Omental fat pad (tissue), 3 donors: ENCODE measurements at regions not wholly inside any gene's neighbourhood (a gene's known extent, or its start where the extent isn't known, plus 50 kb on each side); places are given as distances from the start of the nearest gene placed in this dataset.
"Not testable (repeated sequence)": the region's sequence is repeated elsewhere in the genome, so short reads cannot be mapped to it uniquely, and the experiment has no call there.

Source experiments
- ATAC-seq: fragments of 150-250 bp; one replicate; pipeline ENCODE4 v1.9.1; 2016; ENCODE audit warnings: mild to moderate bottlenecking, moderate library complexity; ENCODE audit not compliant: low FRiP score
- DNase-seq: peaks from one replicate; pipeline ENCODE4 v3.0.0-alpha.2; 2019; ENCODE audit warnings: low spot score
- CTCF ChIP-seq, 3 donors: fragments of 450-650 bp; IDR thresholded peaks; one replicate each; pipeline ENCODE4 v1.5.1; 2016 to 2017; ENCODE audit warnings: antibody characterized with exemption in 3 of 3, mild to moderate bottlenecking in 3 of 3, moderate library complexity in 2 of 3

GRCh38 chr17:22102177-22102576, 409.9 kb downstream of the KCNJ18 start:
- ATAC-seq (no peak), DNase-seq (no peak)
- TF ChIP-seq CTCF (IDR thresholded peaks at IDR 0.05) = no peak

- not testable (repeated sequence) for DNase-seq, ATAC-seq
Measured at GRCh38 chr17:22116720-22117119, 424.4 kb downstream of the KCNJ18 start.

GRCh38 chr17:22117401-22117800, 425.1 kb downstream of the KCNJ18 start:
- ATAC-seq, DNase-seq: not testable (repeated sequence)

- DNase-seq, ATAC-seq: not testable (repeated sequence)
Measured at GRCh38 chr17:22119016-22119415, 426.7 kb downstream of the KCNJ18 start.

GRCh38 chr17:22119751-22120150, 427.4 kb downstream of the KCNJ18 start:
- ATAC-seq = not testable (repeated sequence)

GRCh38 chr17:22123536-22124281, 431.4 kb downstream of the KCNJ18 start:
- DNase-seq = no peak

More at GRCh38 chr17:22119751-22120150, 427.4 kb downstream of the KCNJ18 start:
- not testable (repeated sequence) for DNase-seq

GRCh38 chr17:22128171-22128570, 435.8 kb downstream of the KCNJ18 start:
- DNase-seq = no peak
- no peak for ATAC-seq
- TF ChIP-seq CTCF (IDR thresholded peaks at IDR 0.05) = no peak

More at GRCh38 chr17:22123536-22124281, 431.4 kb downstream of the KCNJ18 start:
- no peak for TF ChIP-seq CTCF (IDR thresholded peaks at IDR 0.05)
- peak; percentile 51 for ATAC-seq

GRCh38 chr17:22128723-22129122, 436.4 kb downstream of the KCNJ18 start:
- DNase-seq = no peak
- no peak for ATAC-seq
- TF ChIP-seq CTCF (IDR thresholded peaks at IDR 0.05) = no peak

- ATAC-seq, DNase-seq: not testable (repeated sequence)
Measured at GRCh38 chr17:22129920-22130319, 437.6 kb downstream of the KCNJ18 start.

- no peak for ATAC-seq
- TF ChIP-seq CTCF (IDR thresholded peaks at IDR 0.05) = no peak
Measured at GRCh38 chr17:22131740-22132139, 439.4 kb downstream of the KCNJ18 start.

More at GRCh38 chr17:22131740-22132139, 439.4 kb downstream of the KCNJ18 start:
- DNase-seq = no peak
